Suprapubic skin (tissue), 3 donors: ENCODE measurements at regions not wholly inside any gene's neighbourhood (a gene's known extent, or its start where the extent isn't known, plus 50 kb on each side); places are given as distances from the start of the nearest gene placed in this dataset.
"Not testable (repeated sequence)": the region's sequence is repeated elsewhere in the genome, so short reads cannot be mapped to it uniquely, and the experiment has no call there.

Experiments
- EP300 ChIP-seq: sonication (generic); formaldehyde crosslinking; IDR thresholded peaks from one replicate; pipeline ENCODE4 v1.6.1; 2017; ENCODE audit warnings: antibody characterized with exemption
- POLR2A ChIP-seq, 2 donors: fragments of 450-650 bp; IDR thresholded peaks; one replicate each; pipeline ENCODE4 v1.6.1; 2017; ENCODE audit warnings: antibody characterized with exemption in 2 of 2, mild to moderate bottlenecking in 2 of 2, moderate library complexity in 2 of 2
- TF ChIP-seq, protein P1 (sequence below), 2 donors: fragments of 200-600 bp in 1 of 2; fragments of 450-650 bp in 1 of 2; sonication (generic) in 1 of 2; IDR thresholded peaks; one replicate each; pipeline ENCODE4 v1.5.1; 2016 to 2019; ENCODE audit warnings: antibody characterized with exemption in 2 of 2, mild to moderate bottlenecking in 1 of 2, moderate library complexity in 1 of 2

DNA sequence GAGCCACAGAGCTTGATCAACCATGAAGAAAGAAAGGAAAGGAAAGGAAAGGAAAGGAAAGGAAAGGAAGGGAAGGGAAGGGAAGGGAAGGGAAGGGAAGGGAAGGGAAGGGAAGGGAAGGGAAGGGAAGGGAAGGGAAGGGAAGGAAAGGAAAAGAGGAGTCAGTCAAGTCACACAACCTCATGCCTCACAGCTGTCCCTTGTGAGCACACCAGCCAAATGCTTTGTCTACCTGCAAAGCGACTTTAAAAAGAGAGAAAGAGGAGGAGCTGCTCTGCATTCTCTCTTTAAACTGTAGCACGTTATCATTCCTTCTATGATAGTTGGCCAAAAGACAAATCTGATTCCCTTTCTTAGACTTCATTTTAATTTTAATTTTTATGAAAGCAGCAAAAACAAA is 863.9 kb upstream of the AMELY start:
- TF ChIP-seq EP300; POLR2A (IDR thresholded peaks at IDR 0.05): not testable (repeated sequence)
- TF ChIP-seq, protein P1, sequence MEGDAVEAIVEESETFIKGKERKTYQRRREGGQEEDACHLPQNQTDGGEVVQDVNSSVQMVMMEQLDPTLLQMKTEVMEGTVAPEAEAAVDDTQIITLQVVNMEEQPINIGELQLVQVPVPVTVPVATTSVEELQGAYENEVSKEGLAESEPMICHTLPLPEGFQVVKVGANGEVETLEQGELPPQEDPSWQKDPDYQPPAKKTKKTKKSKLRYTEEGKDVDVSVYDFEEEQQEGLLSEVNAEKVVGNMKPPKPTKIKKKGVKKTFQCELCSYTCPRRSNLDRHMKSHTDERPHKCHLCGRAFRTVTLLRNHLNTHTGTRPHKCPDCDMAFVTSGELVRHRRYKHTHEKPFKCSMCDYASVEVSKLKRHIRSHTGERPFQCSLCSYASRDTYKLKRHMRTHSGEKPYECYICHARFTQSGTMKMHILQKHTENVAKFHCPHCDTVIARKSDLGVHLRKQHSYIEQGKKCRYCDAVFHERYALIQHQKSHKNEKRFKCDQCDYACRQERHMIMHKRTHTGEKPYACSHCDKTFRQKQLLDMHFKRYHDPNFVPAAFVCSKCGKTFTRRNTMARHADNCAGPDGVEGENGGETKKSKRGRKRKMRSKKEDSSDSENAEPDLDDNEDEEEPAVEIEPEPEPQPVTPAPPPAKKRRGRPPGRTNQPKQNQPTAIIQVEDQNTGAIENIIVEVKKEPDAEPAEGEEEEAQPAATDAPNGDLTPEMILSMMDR (IDR thresholded peaks at IDR 0.05) = not testable (repeated sequence)
